Endodermal cell (in vitro differentiated cells): ENCODE measurements at regions not wholly inside any gene's neighbourhood (a gene's known extent, or its start where the extent isn't known, plus 50 kb on each side); places are given as distances from the start of the nearest gene placed in this dataset.

ENCODE experiments used
- DNase-seq: peaks from one replicate; pipeline ENCODE4 v3.0.0-alpha.2; 2017
- H3K27ac ChIP-seq: 2 replicates; pipeline ENCODE4 v1.5.1; 2013; ENCODE audit warnings: mild to moderate bottlenecking, low read depth, low read length, moderate library complexity
- H3K27me3 ChIP-seq: 2 replicates; pipeline ENCODE4 v1.6.1; 2013; ENCODE audit warnings: mild to moderate bottlenecking, low read length, moderate library complexity; ENCODE audit not compliant: insufficient read depth, control insufficient read depth, poor library complexity, severe bottlenecking
- H3K36me3 ChIP-seq: 2 replicates; pipeline ENCODE4 v1.7.0; 2013; ENCODE audit warnings: mild to moderate bottlenecking, low read length, moderate library complexity; ENCODE audit not compliant: control insufficient read depth, insufficient read depth
- H3K4me1 ChIP-seq: one replicate; pipeline ENCODE4 v1.7.0; 2013; ENCODE audit warnings: low read length; ENCODE audit not compliant: control insufficient read depth, insufficient read depth
- H3K4me3 ChIP-seq: 2 replicates; pipeline ENCODE4 v1.5.1; 2013; ENCODE audit warnings: mild to moderate bottlenecking, low read length, moderate library complexity
- H3K9ac ChIP-seq: 2 replicates; pipeline ENCODE4 v1.6.1; 2013; ENCODE audit warnings: mild to moderate bottlenecking, low read length, moderate library complexity; ENCODE audit not compliant: poor library complexity, severe bottlenecking; ENCODE audit errors: extremely low read depth
- H3K9me3 ChIP-seq: 2 replicates; pipeline ENCODE4 v1.6.1; 2013; ENCODE audit warnings: mild to moderate bottlenecking, low read length, moderate library complexity; ENCODE audit not compliant: control insufficient read depth
- H3K27ac Mint-ChIP-seq: 2 replicates; pipeline ENCODE4 v1.8.0; 2020; ENCODE audit warnings: mixed read lengths
- H3K27me3 Mint-ChIP-seq: 2 replicates; pipeline ENCODE4 v1.8.0; 2021; ENCODE audit warnings: mild to moderate bottlenecking, mixed read lengths; ENCODE audit not compliant: insufficient read depth
- H3K36me3 Mint-ChIP-seq: 2 replicates; pipeline ENCODE4 v1.8.0; 2020; ENCODE audit warnings: low read depth, mixed read lengths
- H3K4me1 Mint-ChIP-seq: 2 replicates; pipeline ENCODE4 v1.8.0; 2020; ENCODE audit warnings: mixed read lengths
- H3K4me3 Mint-ChIP-seq: 2 replicates; pipeline ENCODE4 v1.8.0; 2020; ENCODE audit warnings: mild to moderate bottlenecking, moderate library complexity, mixed read lengths
- H3K9me3 Mint-ChIP-seq: 2 replicates; pipeline ENCODE4 v1.8.0; 2020; ENCODE audit warnings: mild to moderate bottlenecking, mixed read lengths
- WGBS, 2 experiments: methylation state at CpG; one replicate each; pipeline versions ENCODE4 v1.1.5 to v1.1.7; 2013; ENCODE audit warnings: missing lambda C conversion rate in 2 of 2, mixed read lengths in 1 of 2; ENCODE audit not compliant: insufficient coverage in 1 of 2, insufficient read length in 1 of 2; 5-methylcytosine and 5-hydroxymethylcytosine counted together
- TF ChIP-seq, protein P1 (sequence below): fragments of 200-600 bp; sonication (generic); conservative IDR thresholded peaks from 2 replicates; pipeline ENCODE4 v1.5.0; 2021; ENCODE audit warnings: antibody characterized with exemption, mild to moderate bottlenecking

DNA sequence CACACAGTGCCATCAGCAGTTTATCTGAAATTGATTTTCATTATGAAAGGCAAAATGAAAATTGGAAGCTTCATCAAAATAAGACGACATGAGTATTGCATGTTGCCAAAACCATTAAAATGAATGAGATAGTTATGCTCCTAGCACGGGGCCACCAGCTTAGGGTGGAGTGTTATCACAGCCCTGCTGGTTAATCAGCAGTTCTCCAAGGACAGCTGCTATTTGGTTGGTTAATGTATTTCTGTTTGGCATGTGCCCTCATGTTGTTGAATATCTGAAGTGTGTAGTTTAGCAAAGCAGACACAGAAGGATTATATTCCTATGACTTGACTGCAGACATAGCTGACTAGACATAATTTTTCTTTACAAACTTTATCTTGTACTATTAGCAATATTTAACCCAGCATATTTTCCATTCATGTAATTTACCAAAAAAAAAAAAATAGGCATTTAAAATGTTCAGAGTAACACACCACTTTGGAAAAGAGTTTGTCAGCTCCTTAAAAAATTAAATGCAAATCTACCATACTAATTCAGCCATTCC is 98.6 kb upstream of the PIK3R1 start:
- H3K27me3 ChIP-seq = no peaks in the 10 kb centered on the region
- Mint-ChIP-seq H3K4me3 (no peak overlapping the region), H3K36me3 (no peaks in the 10 kb centered on the region), H3K27ac (no peak overlapping the region), H3K9me3 (no peaks in the 10 kb centered on the region), H3K27me3 (no peaks in the 10 kb centered on the region), H3K4me1 (peaks cover 7% of the 10 kb centered on the region)
- no peak overlapping the region for H3K9ac ChIP-seq
- H3K27ac ChIP-seq = no peak overlapping the region
- TF ChIP-seq, protein P1, sequence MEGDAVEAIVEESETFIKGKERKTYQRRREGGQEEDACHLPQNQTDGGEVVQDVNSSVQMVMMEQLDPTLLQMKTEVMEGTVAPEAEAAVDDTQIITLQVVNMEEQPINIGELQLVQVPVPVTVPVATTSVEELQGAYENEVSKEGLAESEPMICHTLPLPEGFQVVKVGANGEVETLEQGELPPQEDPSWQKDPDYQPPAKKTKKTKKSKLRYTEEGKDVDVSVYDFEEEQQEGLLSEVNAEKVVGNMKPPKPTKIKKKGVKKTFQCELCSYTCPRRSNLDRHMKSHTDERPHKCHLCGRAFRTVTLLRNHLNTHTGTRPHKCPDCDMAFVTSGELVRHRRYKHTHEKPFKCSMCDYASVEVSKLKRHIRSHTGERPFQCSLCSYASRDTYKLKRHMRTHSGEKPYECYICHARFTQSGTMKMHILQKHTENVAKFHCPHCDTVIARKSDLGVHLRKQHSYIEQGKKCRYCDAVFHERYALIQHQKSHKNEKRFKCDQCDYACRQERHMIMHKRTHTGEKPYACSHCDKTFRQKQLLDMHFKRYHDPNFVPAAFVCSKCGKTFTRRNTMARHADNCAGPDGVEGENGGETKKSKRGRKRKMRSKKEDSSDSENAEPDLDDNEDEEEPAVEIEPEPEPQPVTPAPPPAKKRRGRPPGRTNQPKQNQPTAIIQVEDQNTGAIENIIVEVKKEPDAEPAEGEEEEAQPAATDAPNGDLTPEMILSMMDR = no peak
- WGBS, 2 experiments = 95 to 100% methylated on average over 1 to 2 of the region's 2 CpGs
- peaks cover 6% of the 10 kb centered on the region for H3K4me1 ChIP-seq
- no peak for DNase-seq
- no peaks in the 10 kb centered on the region for H3K9me3 ChIP-seq
- no peaks in the 10 kb centered on the region for H3K36me3 ChIP-seq
- no peak overlapping the region for H3K4me3 ChIP-seq

DNA sequence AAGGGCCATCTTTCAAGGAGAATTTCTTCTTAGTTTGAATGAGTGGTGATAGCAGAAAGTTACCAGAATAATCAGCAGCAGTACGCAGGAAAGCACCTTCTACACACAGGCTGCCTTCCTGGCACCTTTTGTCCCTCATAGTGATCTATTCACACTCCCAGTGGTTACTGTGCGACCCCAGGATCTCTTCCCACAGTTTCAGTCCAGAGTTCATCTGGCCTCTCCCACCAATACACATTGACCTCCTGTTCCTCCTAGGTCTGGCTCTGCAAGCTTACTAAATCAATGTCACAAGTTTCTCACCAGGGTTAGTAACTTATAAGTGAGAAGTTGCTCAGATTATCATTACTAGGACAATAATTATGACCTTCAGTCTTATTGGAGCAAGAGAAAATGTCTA is 99.1 kb upstream of the PIK3R1 start:
- Histone ChIP-seq H3K36me3 (no peaks in the 10 kb centered on the region), H3K4me3 (no peak overlapping the region), H3K9ac (no peak overlapping the region), H3K9me3 (no peaks in the 10 kb centered on the region), H3K27ac (no peak overlapping the region), H3K4me1 (peaks cover 6% of the 10 kb centered on the region), H3K27me3 (no peaks in the 10 kb centered on the region)
- TF ChIP-seq, protein P1 = no peak
- no peaks in the 10 kb centered on the region for H3K36me3 Mint-ChIP-seq
- H3K27me3 Mint-ChIP-seq = no peaks in the 10 kb centered on the region
- no peak overlapping the region for H3K4me3 Mint-ChIP-seq
- H3K4me1 Mint-ChIP-seq = peaks cover 7% of the 10 kb centered on the region
- no peak overlapping the region for H3K27ac Mint-ChIP-seq
- 57 to 64% methylated on average over 1 to 2 of the region's 2 CpGs for WGBS, 2 experiments
- no peaks in the 10 kb centered on the region for H3K9me3 Mint-ChIP-seq
- DNase-seq = no peak

DNA sequence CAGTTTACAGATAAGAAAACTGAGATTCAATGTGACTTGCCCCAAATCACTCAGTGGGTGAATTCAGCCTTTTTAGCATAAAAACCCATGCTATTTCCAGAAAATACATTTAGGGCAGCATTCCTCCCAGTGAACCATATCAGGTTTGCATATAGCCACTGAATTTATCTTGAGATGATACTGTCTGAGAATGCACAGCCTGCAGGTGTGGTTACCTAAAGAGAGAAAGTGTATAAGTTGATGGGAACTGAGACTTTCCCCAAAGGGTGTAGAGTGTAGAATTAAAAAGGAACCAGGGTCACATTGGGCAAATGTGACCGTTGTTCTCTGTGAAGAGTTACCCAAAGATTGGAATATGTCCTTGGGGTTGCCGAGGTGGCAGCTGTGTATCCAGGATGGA is 100.0 kb upstream of the PIK3R1 start:
- no peak for DNase-seq
- no peak overlapping the region for H3K27ac Mint-ChIP-seq
- no peaks in the 10 kb centered on the region for H3K9me3 ChIP-seq
- no peaks in the 10 kb centered on the region for H3K36me3 Mint-ChIP-seq
- H3K27ac ChIP-seq = no peak overlapping the region
- H3K4me1 Mint-ChIP-seq = peaks cover 7% of the 10 kb centered on the region
- H3K27me3 ChIP-seq = no peaks in the 10 kb centered on the region
- H3K4me1 ChIP-seq = peaks cover 6% of the 10 kb centered on the region
- no peaks in the 10 kb centered on the region for H3K9me3 Mint-ChIP-seq
- no peaks in the 10 kb centered on the region for H3K36me3 ChIP-seq
- H3K27me3 Mint-ChIP-seq = no peaks in the 10 kb centered on the region
- TF ChIP-seq, protein P1 = no peak
- no peak overlapping the region for H3K9ac ChIP-seq
- WGBS, 2 experiments = 97 to 100% methylated on average over 2 of the region's 2 CpGs
- no peak overlapping the region for H3K4me3 Mint-ChIP-seq
- H3K4me3 ChIP-seq = no peak overlapping the region
